ENCODE measurements at regions not wholly inside any gene's neighbourhood (a gene's known extent, or its start where the extent isn't known, plus 50 kb on each side); places are given as distances from the start of the nearest gene placed in this dataset.

DNA sequence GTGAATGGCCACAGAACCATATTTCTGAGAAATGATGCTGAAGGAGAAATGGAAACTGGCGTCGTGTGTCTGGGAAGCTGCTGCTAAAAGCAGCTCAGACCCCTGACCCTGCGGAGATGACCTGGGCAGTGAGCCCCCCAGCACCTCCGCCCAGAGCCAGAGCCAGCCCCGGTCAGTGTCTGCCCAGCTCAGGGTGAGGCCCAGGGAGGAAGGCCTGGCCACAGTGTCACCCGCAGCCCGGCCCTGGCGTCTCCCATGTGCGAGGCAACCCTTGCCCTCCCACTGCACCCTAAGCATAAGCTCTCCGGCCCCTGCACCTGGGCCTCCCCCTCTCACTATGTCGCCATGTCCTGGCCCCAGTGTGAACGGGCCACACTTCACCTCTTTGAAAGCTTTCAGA is 502.8 kb downstream of the EIPR1 start (continued):
- TF ChIP-seq ZNF622 (IDR thresholded peaks at IDR 0.05) (no peak), YY1 (IDR thresholded peaks at IDR 0.05; ENCODE audit: low read depth, low read length) (no peak), POLR2AphosphoS2 (IDR thresholded peaks at IDR 0.05; ENCODE audit: low read depth, low read length) (no peak), RELA (IDR thresholded peaks at IDR 0.05; ENCODE audit: borderline replicate concordance, partially characterized antibody) (no peak), MYC (IDR thresholded peaks at IDR 0.05; ENCODE audit: insufficient read depth, insufficient read length, insufficient replicate concordance, low read length, severe bottlenecking) (no peak), CREM (IDR thresholded peaks at IDR 0.05; ENCODE audit: low read depth) (no peak), ZNF592 (IDR thresholded peaks at IDR 0.05) (no peak)

DNA sequence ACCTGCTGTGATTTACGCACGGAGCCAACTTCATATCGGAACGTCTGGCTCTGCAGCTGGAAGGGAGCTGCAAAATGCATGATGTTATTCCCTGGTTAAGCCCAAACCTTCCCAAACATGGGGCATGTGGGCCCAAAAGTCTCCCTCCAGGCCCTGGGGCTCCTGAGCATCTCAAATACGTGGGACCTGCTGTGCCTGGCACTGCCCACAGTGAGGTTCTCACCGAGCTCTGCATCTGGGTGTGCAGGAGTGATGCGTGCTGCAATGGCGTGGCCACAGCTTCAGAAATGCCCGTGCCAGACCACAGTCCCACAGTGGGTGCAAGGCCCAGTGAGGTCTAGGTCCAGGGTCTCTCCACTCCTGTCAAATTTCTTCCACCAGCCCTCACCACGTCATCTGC is 503.3 kb downstream of the EIPR1 start:
- no peaks in the 10 kb centered on the region for H3K27me3 ChIP-seq (replicated peaks in 1 of 2; ENCODE audit: control insufficient read depth in 2 of 2, insufficient read depth in 2 of 2, low read length in 1 of 2)
- H3K27ac ChIP-seq (ENCODE audit: control insufficient read depth, insufficient read depth), result no peak overlapping the region
- no peaks in the 10 kb centered on the region for H3K36me3 ChIP-seq (ENCODE audit: control insufficient read depth in 2 of 2, insufficient read depth in 2 of 2, low read length in 1 of 2)
- RAD21 ChIA-PET (ENCODE audit: unreplicated experiment), result no interaction called here
- H3K4me1 ChIP-seq (ENCODE audit: control insufficient read depth, insufficient read depth, low read length), result peaks cover 6% of the 10 kb centered on the region
- H3K79me2 ChIP-seq (ENCODE audit: control insufficient read depth, insufficient read depth, low read length), result no peaks in the 10 kb centered on the region
- H3K4me2 ChIP-seq (ENCODE audit: control insufficient read depth, insufficient read depth), result no peak overlapping the region
- no peak overlapping the region for H3K4me3 ChIP-seq
- ATAC-seq, result no peak
- POLR2A ChIA-PET, result no interaction called here
- CTCF ChIA-PET, result no interaction called here
- no peak for FAIRE-seq
- 42% methylated on average over 10 of the region's 10 CpGs for WGBS (ENCODE audit: insufficient coverage, insufficient replicate concordance, low lambda C conversion rate, missing lambda C conversion rate)
- no TSS peak for BruUV-seq (replicated peaks)
- no peak overlapping the region for H3K9ac ChIP-seq (ENCODE audit: control insufficient read depth, insufficient read depth, low read length)
- intact Hi-C loops (cut with micrococcal nuclease; ENCODE audit: unreplicated experiment), result no loop called here
- H3K9me3 ChIP-seq (replicated peaks; ENCODE audit: control insufficient read depth, insufficient read depth, low read length), result no peaks in the 10 kb centered on the region; the same call in 2 of the 3 replicates
- no peak for DNase-seq (ENCODE audit: low read depth, low spot score)
- TF ChIP-seq HDGF (IDR thresholded peaks at IDR 0.05) (no peak), BACH1 (IDR thresholded peaks at IDR 0.05; ENCODE audit: borderline replicate concordance) (no peak), ZNF622 (IDR thresholded peaks at IDR 0.05) (no peak), LARP7 (IDR thresholded peaks at IDR 0.05) (no peak), MXI1 (IDR thresholded peaks at IDR 0.05; ENCODE audit: low read depth, low read length) (no peak), POU2F2 (IDR thresholded peaks at IDR 0.05; ENCODE audit: borderline replicate concordance, low read depth, low read length) (no peak), POLR2A (IDR thresholded peaks at IDR 0.05; ENCODE audit: low read depth, low read length) (no peak), TCF3 (IDR thresholded peaks at IDR 0.05; ENCODE audit: borderline replicate concordance, insufficient read depth, low read depth, low read length) (no peak), ZNF24 (IDR thresholded peaks at IDR 0.05) (no peak), RB1 (IDR thresholded peaks at IDR 0.05; ENCODE audit: borderline replicate concordance) (no peak), MTA3 (IDR thresholded peaks at IDR 0.05; ENCODE audit: borderline replicate concordance, low read length) (no peak), MYC (IDR thresholded peaks at IDR 0.05; ENCODE audit: insufficient read depth, insufficient read length, insufficient replicate concordance, low read length, severe bottlenecking) (no peak), FOXM1 (IDR thresholded peaks at IDR 0.05; ENCODE audit: low read depth, low read length) (no peak), IKZF1 (conservative IDR thresholded peaks at IDR 0.05) (no peak), TBL1XR1 (IDR thresholded peaks at IDR 0.05; ENCODE audit: low read depth, low read length) (no peak)
- TF ChIP-seq, protein P1, sequence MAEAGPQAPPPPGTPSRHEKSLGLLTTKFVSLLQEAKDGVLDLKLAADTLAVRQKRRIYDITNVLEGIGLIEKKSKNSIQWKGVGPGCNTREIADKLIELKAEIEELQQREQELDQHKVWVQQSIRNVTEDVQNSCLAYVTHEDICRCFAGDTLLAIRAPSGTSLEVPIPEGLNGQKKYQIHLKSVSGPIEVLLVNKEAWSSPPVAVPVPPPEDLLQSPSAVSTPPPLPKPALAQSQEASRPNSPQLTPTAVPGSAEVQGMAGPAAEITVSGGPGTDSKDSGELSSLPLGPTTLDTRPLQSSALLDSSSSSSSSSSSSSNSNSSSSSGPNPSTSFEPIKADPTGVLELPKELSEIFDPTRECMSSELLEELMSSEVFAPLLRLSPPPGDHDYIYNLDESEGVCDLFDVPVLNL (IDR thresholded peaks at IDR 0.05; ENCODE audit: low read depth, low read length), result no peak
- SMC1A ChIA-PET (ENCODE audit: uncharacterized antibody, unreplicated experiment), result no interaction called here
- H2AFZ ChIP-seq (ENCODE audit: control insufficient read depth, low read depth, low read length), result no peak overlapping the region
- no peaks in the 10 kb centered on the region for H4K20me1 ChIP-seq (ENCODE audit: control insufficient read depth, insufficient read depth)
- in situ Hi-C loops (cut with MboI), result no loop called here

Data from GM12878 (cell line).